Neutrophil (primary cell): ENCODE measurements at regions not wholly inside any gene's neighbourhood (a gene's known extent, or its start where the extent isn't known, plus 50 kb on each side); places are given as distances from the start of the nearest gene placed in this dataset.

ENCODE experiments used
- H3K27ac ChIP-seq: fragments of 200-600 bp; sonication (generic); 2 replicates; pipeline ENCODE4 v1.5.1; 2016; ENCODE audit warnings: mild to moderate bottlenecking, moderate library complexity
- H3K27me3 ChIP-seq: fragments of 200-600 bp; sonication (generic); 2 replicates; pipeline ENCODE4 v1.6.0; 2016; ENCODE audit warnings: mild to moderate bottlenecking
- H3K36me3 ChIP-seq: fragments of 200-600 bp; sonication (generic); 2 replicates; pipeline ENCODE4 v1.5.1; 2017
- H3K4me1 ChIP-seq, 2 experiments: fragments of 200-600 bp in 1 of 2; sonication (generic) in 1 of 2; 1 replicate in 1 of 2; 2 replicates in 1 of 2; pipeline versions ENCODE4 v1.5.1 to v1.6.1; 2013 to 2016; ENCODE audit warnings: low read depth in 1 of 2, low read length in 1 of 2, mild to moderate bottlenecking in 1 of 2, moderate library complexity in 1 of 2; ENCODE audit not compliant: control insufficient read depth in 1 of 2, insufficient read depth in 1 of 2
- H3K4me3 ChIP-seq, 2 experiments: fragments of 200-600 bp in 1 of 2; sonication (generic) in 1 of 2; 1 replicate in 1 of 2; 2 replicates in 1 of 2; pipeline ENCODE4 v1.5.1; 2013 to 2016; ENCODE audit warnings: low read depth in 1 of 2, low read length in 1 of 2, mild to moderate bottlenecking in 1 of 2, moderate library complexity in 1 of 2
- H3K9me3 ChIP-seq: fragments of 200-600 bp; sonication (generic); 2 replicates; pipeline ENCODE4 v1.5.1; 2016
- TF ChIP-seq, protein P1 (sequence below): fragments of 200-600 bp; sonication (generic); IDR thresholded peaks from 2 replicates; pipeline ENCODE4 v1.5.1; 2016; ENCODE audit warnings: antibody characterized with exemption

DNA sequence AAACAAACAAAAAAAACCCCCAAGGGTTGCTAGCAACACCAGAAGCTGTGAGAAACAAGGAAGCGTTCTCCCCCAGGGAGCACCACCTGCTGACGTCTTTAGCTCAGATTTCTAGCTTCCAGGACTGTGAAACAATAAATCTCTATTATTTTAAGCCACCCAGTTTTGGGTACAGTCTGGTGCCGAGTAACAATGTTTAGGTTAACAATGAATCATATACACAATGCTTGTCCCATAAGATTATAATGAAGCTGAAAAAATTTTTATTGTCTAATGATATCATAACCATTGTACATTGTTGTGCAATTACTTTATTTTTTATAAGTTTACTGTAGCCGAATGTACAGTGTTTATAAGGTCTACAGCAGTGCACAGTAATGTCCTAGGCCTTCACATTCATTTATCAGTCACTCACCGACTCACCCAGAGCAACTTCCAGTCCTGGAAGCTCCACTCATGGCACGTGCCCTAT is 72.1 kb upstream of the CAB39 start:
- H3K9me3 ChIP-seq: no peaks in the 10 kb centered on the region
- H3K27me3 ChIP-seq: no peaks in the 10 kb centered on the region
- TF ChIP-seq, protein P1, sequence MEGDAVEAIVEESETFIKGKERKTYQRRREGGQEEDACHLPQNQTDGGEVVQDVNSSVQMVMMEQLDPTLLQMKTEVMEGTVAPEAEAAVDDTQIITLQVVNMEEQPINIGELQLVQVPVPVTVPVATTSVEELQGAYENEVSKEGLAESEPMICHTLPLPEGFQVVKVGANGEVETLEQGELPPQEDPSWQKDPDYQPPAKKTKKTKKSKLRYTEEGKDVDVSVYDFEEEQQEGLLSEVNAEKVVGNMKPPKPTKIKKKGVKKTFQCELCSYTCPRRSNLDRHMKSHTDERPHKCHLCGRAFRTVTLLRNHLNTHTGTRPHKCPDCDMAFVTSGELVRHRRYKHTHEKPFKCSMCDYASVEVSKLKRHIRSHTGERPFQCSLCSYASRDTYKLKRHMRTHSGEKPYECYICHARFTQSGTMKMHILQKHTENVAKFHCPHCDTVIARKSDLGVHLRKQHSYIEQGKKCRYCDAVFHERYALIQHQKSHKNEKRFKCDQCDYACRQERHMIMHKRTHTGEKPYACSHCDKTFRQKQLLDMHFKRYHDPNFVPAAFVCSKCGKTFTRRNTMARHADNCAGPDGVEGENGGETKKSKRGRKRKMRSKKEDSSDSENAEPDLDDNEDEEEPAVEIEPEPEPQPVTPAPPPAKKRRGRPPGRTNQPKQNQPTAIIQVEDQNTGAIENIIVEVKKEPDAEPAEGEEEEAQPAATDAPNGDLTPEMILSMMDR: no peak
- H3K36me3 ChIP-seq: no peaks in the 10 kb centered on the region
- no peak overlapping the region for H3K4me3 ChIP-seq
- peaks cover 32 to 35% of the 10 kb centered on the region in 2 experiments for H3K4me1 ChIP-seq
- no peak overlapping the region for H3K27ac ChIP-seq

DNA sequence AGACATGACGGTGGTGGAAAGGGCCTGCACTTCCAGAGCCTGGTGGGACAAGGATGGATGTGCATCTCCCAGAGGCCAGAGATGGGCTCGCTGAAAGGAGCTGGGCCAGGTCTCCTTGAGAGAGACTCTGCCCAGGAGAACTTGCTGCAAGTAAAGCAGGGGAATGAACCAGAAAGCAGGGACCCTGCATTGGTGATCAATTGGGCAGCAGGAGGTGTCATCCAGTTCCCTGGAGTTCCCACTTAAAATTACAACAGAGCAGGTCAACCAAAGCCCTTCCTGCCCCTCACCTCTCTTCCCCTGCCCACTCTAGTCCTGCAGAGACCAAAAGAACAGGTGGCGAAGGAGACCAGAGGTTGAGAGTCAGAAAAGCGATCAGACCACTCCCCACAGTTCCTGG is 69.7 kb upstream of the CAB39 start:
- H3K27me3 ChIP-seq: no peaks in the 10 kb centered on the region
- no peaks in the 10 kb centered on the region for H3K9me3 ChIP-seq
- TF ChIP-seq, protein P1: no peak
- peak overlapping the region; percentile 75 for H3K27ac ChIP-seq
- peak overlapping the region; percentile 21 to 25 for H3K4me3 ChIP-seq
- no peaks in the 10 kb centered on the region for H3K36me3 ChIP-seq
- H3K4me1 ChIP-seq: peaks cover 32 to 35% of the 10 kb centered on the region in 2 experiments

- Histone ChIP-seq H3K4me1 (peaks cover 32 to 35% of the 10 kb centered on the region in 2 experiments), H3K27ac (peak overlapping the region; percentile 75), H3K27me3 (no peaks in the 10 kb centered on the region), H3K4me3 (peak overlapping the region; percentile 21 to 25), H3K36me3 (no peaks in the 10 kb centered on the region), H3K9me3 (no peaks in the 10 kb centered on the region)
- TF ChIP-seq, protein P1: no peak
These were observed 68.9 kb upstream of the CAB39 start for GRCh38 chr2:230643576-230644291.

GRCh38 chr2:230644356-230644935 is 68.2 kb upstream of the CAB39 start:
- TF ChIP-seq, protein P1: no peak

GRCh38 chr2:230648356-230648755 is 64.3 kb upstream of the CAB39 start:
- H3K36me3 ChIP-seq: no peaks in the 10 kb centered on the region
- no peak overlapping the region for H3K4me3 ChIP-seq
- H3K4me1 ChIP-seq: peaks cover 17 to 19% of the 10 kb centered on the region in 2 experiments
- H3K9me3 ChIP-seq: no peaks in the 10 kb centered on the region
- TF ChIP-seq, protein P1: no peak
- H3K27ac ChIP-seq: no peak overlapping the region
- no peaks in the 10 kb centered on the region for H3K27me3 ChIP-seq

More at GRCh38 chr2:230644356-230644935, 68.2 kb upstream of the CAB39 start:
- Histone ChIP-seq H3K27me3 (no peaks in the 10 kb centered on the region), H3K36me3 (no peaks in the 10 kb centered on the region), H3K4me3 (peak overlapping the region; percentile 21 to 25), H3K4me1 (peaks cover 32 to 35% of the 10 kb centered on the region in 2 experiments), H3K9me3 (no peaks in the 10 kb centered on the region), H3K27ac (peak overlapping the region; percentile 75)
